ENCODE measurements at regions not wholly inside any gene's neighbourhood (a gene's known extent, or its start where the extent isn't known, plus 50 kb on each side); places are given as distances from the start of the nearest gene placed in this dataset.
"Not testable (repeated sequence)": the region's sequence is repeated elsewhere in the genome, so short reads cannot be mapped to it uniquely, and the experiment has no call there.

DNA sequence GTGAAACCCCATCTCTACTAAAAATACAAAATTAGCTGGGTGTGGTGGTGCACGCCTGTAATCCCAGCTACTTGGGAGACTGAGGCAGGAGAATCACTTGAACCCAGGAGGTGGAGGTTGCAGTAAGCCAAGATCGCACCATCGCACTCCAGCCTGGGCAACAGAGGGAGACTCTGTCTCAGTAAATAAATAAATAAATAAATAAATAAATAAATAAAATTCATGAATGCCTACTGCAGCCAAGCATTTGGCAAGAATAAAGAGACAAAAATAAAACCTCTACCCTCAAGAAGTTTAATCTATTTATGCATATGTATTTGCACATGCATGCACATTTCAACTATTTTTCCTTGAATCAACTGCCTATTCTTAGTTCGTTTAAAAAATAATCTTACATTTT is 144.0 kb upstream of the KRAS start:
- CTCF ChIA-PET = interaction anchor here (1.9 kb wide), 1 partner anchor 153 kb away, joined by 6 read pairs; no protein-coding TSS in a partner anchor

DNA sequence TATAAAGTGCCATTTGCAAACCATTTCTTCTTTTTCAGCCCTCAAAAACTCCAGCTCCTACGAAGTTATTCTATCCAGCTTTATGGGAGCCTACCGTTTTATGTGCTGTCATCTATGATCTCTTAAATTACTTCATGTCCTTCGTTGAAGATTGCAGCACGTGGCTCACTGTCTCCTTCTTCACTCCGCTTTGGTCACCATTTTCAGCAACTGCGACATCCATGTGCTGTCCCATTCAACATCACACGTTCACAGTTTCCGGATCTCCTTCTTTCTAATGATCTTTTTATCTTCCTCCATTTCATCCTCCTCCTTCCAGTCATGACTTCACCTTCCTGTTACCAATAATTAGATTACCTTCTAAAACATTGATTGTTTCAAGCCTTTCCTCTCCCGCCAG is 143.3 kb upstream of the KRAS start:
- ChIA-PET POLR2A (no interaction called here), CTCF (interaction anchor here (1.9 kb wide), 1 partner anchor 153 kb away, joined by 6 read pairs; no protein-coding TSS in a partner anchor)
- 91% methylated on average over 9 of the region's 9 CpGs for WGBS (ENCODE audit: insufficient coverage)
- DNase-seq = no peak
- no peaks in the 10 kb centered on the region for H3K4me1 ChIP-seq (ENCODE audit: control extremely low read depth in 1 of 4, control insufficient read depth in 4 of 4, insufficient read depth in 4 of 4, low read length in 3 of 4)
- no peaks in the 10 kb centered on the region for H3K27me3 ChIP-seq (replicated peaks in 2 of 5; ENCODE audit: control insufficient read depth in 4 of 5, insufficient read depth in 5 of 5, low read length in 4 of 5)
- no peaks in the 10 kb centered on the region for H3K9me3 ChIP-seq (ENCODE audit: control extremely low read depth in 1 of 5, control insufficient read depth in 4 of 5, insufficient read depth in 2 of 5, low read depth in 1 of 5, low read length in 4 of 5)
- no peak overlapping the region for H3K4me3 ChIP-seq (ENCODE audit: control insufficient read depth in 1 of 7, extremely low read depth in 1 of 7, insufficient read depth in 4 of 7, low read depth in 2 of 7, low read length in 6 of 7)
- no peak overlapping the region for H3K27ac ChIP-seq (ENCODE audit: insufficient read depth in 1 of 2, low read depth in 1 of 2, low read length in 2 of 2, poor library complexity in 1 of 2, severe bottlenecking in 2 of 2)
- H3K36me3 ChIP-seq (ENCODE audit: control insufficient read depth in 4 of 4, insufficient read depth in 4 of 4, low read length in 3 of 4) = no peaks in the 10 kb centered on the region

More for the DNA sequence above, 144.0 kb upstream of the KRAS start:
- H3K9me3 ChIP-seq (ENCODE audit: control extremely low read depth in 1 of 5, control insufficient read depth in 4 of 5, insufficient read depth in 2 of 5, low read depth in 1 of 5, low read length in 4 of 5); H3K4me1 ChIP-seq (ENCODE audit: control extremely low read depth in 1 of 4, control insufficient read depth in 4 of 4, insufficient read depth in 4 of 4, low read length in 3 of 4); H3K36me3 ChIP-seq (ENCODE audit: control insufficient read depth in 4 of 4, insufficient read depth in 4 of 4, low read length in 3 of 4); H3K4me3 ChIP-seq (ENCODE audit: control insufficient read depth in 1 of 7, extremely low read depth in 1 of 7, insufficient read depth in 4 of 7, low read depth in 2 of 7, low read length in 6 of 7); H3K27ac ChIP-seq (ENCODE audit: insufficient read depth in 1 of 2, low read depth in 1 of 2, low read length in 2 of 2, poor library complexity in 1 of 2, severe bottlenecking in 2 of 2); POLR2A ChIA-PET; H3K27me3 ChIP-seq (replicated peaks in 2 of 5; ENCODE audit: control insufficient read depth in 4 of 5, insufficient read depth in 5 of 5, low read length in 4 of 5); DNase-seq: not testable (repeated sequence)
- no CpG with 5 or more reads among the region's 4 CpGs for WGBS (ENCODE audit: insufficient coverage)

DNA sequence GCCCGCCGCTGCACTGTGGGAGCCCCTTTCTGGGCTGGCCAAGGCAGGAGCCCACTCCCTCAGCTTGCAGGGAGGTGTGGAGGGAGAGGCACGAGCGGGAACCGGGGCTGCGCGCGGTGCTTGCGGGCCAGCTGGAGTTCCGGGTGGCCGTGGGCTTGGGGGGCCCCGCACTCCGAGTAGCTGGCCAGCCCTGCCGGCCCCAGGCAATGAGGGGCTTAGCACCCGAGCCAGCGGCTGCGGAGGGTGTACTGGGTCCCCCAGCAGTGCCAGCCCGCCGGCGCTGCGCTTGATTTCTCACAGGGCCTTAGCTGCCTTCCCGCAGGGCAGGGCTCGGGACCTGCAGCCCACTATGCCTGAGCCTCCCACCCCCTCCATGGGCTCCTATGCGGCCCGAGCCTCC is 140.6 kb upstream of the KRAS start:
- DNase-seq; H3K9me3 ChIP-seq (ENCODE audit: control extremely low read depth in 1 of 5, control insufficient read depth in 4 of 5, insufficient read depth in 2 of 5, low read depth in 1 of 5, low read length in 4 of 5); H3K27me3 ChIP-seq (replicated peaks in 2 of 5; ENCODE audit: control insufficient read depth in 4 of 5, insufficient read depth in 5 of 5, low read length in 4 of 5); H3K36me3 ChIP-seq (ENCODE audit: control insufficient read depth in 4 of 4, insufficient read depth in 4 of 4, low read length in 3 of 4); H3K27ac ChIP-seq (ENCODE audit: insufficient read depth in 1 of 2, low read depth in 1 of 2, low read length in 2 of 2, poor library complexity in 1 of 2, severe bottlenecking in 2 of 2); H3K4me3 ChIP-seq (ENCODE audit: control insufficient read depth in 1 of 7, extremely low read depth in 1 of 7, insufficient read depth in 4 of 7, low read depth in 2 of 7, low read length in 6 of 7); POLR2A ChIA-PET: not testable (repeated sequence)
- CTCF ChIA-PET = interaction anchor here (1.8 kb wide), 1 partner anchor 45 kb away, joined by 4 read pairs; no protein-coding TSS in a partner anchor
- H3K4me1 ChIP-seq (ENCODE audit: control extremely low read depth in 1 of 4, control insufficient read depth in 4 of 4, insufficient read depth in 4 of 4, low read length in 3 of 4) = peaks cover 4 to 10% (median 9%) of the 10 kb centered on the region in 4 experiments
- 99% methylated on average over 22 of the region's 25 CpGs for WGBS (ENCODE audit: insufficient coverage)

DNA sequence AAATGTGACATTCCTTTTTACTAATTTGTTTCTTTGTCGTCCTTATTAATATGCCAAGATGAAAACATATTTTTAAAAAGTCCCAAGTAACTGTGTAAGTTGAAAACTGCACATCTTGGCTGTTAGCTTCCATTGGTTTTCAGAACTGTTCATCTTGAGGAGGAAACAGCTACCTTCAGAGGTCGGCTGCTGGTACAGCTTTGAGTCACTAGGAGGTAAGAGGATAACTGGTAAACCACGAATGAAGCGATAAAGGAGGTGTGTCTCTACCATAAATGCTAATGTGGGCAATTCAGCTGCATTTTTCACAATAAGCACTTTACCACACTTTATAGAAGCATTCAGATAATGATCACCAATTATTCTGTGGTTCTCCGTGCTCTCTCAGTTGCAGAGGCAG is 137.5 kb upstream of the KRAS start:
- Histone ChIP-seq H3K36me3 (ENCODE audit: control insufficient read depth in 4 of 4, insufficient read depth in 4 of 4, low read length in 3 of 4) (no peaks in the 10 kb centered on the region), H3K27ac (ENCODE audit: insufficient read depth in 1 of 2, low read depth in 1 of 2, low read length in 2 of 2, poor library complexity in 1 of 2, severe bottlenecking in 2 of 2) (no peak overlapping the region), H3K9me3 (ENCODE audit: control extremely low read depth in 1 of 5, control insufficient read depth in 4 of 5, insufficient read depth in 2 of 5, low read depth in 1 of 5, low read length in 4 of 5) (no peaks in the 10 kb centered on the region), H3K4me3 (ENCODE audit: control insufficient read depth in 1 of 7, extremely low read depth in 1 of 7, insufficient read depth in 4 of 7, low read depth in 2 of 7, low read length in 6 of 7) (no peak overlapping the region), H3K27me3 (replicated peaks in 2 of 5; ENCODE audit: control insufficient read depth in 4 of 5, insufficient read depth in 5 of 5, low read length in 4 of 5) (no peaks in the 10 kb centered on the region), H3K4me1 (ENCODE audit: control extremely low read depth in 1 of 4, control insufficient read depth in 4 of 4, insufficient read depth in 4 of 4, low read length in 3 of 4) (peaks cover 4 to 26% (median 22%) of the 10 kb centered on the region in 4 experiments)
- 65% methylated on average over 2 of the region's 5 CpGs for WGBS (ENCODE audit: insufficient coverage)
- POLR2A ChIA-PET = interaction anchor here (1.0 kb wide), 1 partner anchor 111 kb away, joined by 4 read pairs; no protein-coding TSS in a partner anchor
- DNase-seq = peak; percentile 25 to 72 (median 66)
- CTCF ChIA-PET = interaction anchor here (0.9 to 2.1 kb wide), 9 partner anchors 9 to 234 kb away, joined by 3 to 7 read pairs (median 3); no protein-coding TSS in a partner anchor

DNA sequence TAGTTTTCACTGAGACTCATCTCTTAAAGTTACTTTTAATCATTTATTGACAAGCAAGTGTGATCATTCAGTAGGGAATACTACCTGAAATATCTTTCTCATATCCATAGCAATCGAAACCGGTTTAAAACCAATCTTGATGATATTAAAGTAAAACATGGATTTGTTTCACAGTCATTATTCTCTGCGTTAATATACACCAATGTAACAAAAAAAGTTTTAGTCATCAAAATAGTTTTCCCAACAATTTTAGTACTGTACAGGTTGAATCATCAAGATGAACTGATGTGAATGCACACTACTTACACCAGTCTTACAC is 137.0 kb upstream of the KRAS start:
- POLR2A ChIA-PET = interaction anchor here (1.0 to 1.1 kb wide), 3 partner anchors 111 to 147 kb away, joined by 4 to 6 read pairs (median 6); partner anchors contain the start of gene KRAS
- CTCF ChIA-PET = interaction anchor here (0.6 to 2.1 kb wide), 13 partner anchors 9 to 234 kb away, joined by 3 to 7 read pairs (median 3); no protein-coding TSS in a partner anchor
- WGBS (ENCODE audit: insufficient coverage) = no CpG with 5 or more reads among the region's 3 CpGs
- Histone ChIP-seq H3K4me1 (ENCODE audit: control extremely low read depth in 1 of 4, control insufficient read depth in 4 of 4, insufficient read depth in 4 of 4, low read length in 3 of 4) (peaks cover 4 to 26% (median 22%) of the 10 kb centered on the region in 4 experiments), H3K36me3 (ENCODE audit: control insufficient read depth in 4 of 4, insufficient read depth in 4 of 4, low read length in 3 of 4) (no peaks in the 10 kb centered on the region), H3K27me3 (replicated peaks in 2 of 5; ENCODE audit: control insufficient read depth in 4 of 5, insufficient read depth in 5 of 5, low read length in 4 of 5) (no peaks in the 10 kb centered on the region), H3K9me3 (ENCODE audit: control extremely low read depth in 1 of 5, control insufficient read depth in 4 of 5, insufficient read depth in 2 of 5, low read depth in 1 of 5, low read length in 4 of 5) (no peaks in the 10 kb centered on the region), H3K4me3 (ENCODE audit: control insufficient read depth in 1 of 7, extremely low read depth in 1 of 7, insufficient read depth in 4 of 7, low read depth in 2 of 7, low read length in 6 of 7) (peak overlapping the region in 1 of 7 experiments; percentile 80), H3K27ac (ENCODE audit: insufficient read depth in 1 of 2, low read depth in 1 of 2, low read length in 2 of 2, poor library complexity in 1 of 2, severe bottlenecking in 2 of 2) (no peak overlapping the region)
- no peak for DNase-seq

DNA sequence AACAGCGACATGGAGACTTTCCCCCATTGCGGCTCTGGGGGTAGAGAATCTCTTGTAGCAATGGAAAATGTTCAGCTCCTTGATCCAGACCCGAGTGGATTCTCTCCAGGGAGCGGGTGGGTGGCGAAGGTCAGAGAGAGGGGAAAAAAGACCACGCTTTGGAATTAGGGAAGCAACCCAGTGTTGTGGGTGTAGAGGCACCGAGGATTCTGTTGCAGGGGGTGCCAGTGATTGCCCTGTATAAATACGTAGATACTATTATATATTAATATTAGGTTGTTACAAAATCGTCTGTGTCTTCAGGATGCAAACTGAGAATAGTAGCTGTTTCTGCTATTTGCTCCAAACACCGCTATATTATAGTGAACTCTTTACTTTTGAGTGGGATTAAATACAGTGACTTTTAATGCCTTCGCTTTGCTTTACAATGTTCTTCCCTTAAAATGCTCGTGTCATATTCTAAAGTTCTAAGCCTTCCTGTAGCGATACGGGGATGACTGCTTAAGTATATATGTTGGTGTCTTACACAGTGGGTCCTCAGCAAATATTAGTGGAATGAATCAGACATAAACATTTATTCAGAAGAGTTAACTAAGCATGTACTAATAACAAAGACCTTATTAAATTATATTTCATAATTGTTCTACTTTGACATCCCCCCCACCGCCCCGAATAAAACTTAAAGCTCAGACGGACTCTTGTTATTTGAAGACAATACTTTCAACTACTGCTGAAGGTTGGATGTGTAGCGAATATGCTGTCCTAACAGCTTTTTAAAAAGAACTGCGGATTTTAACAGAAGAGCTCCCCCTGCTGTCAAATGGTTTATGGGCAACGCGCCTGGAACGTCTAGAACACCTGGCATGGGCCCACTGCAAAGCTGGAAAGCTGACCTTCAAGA is 136.4 kb upstream of the KRAS start:
- 2% methylated on average over 7 of the region's 22 CpGs for WGBS (ENCODE audit: insufficient coverage)
- POLR2A ChIA-PET = interaction anchor here (1.0 to 1.1 kb wide), 3 partner anchors 110 to 146 kb away, joined by 4 to 6 read pairs (median 6); partner anchors contain the start of gene KRAS
- DNase-seq = peak; percentile 86 to 93 (median 88)

DNA sequence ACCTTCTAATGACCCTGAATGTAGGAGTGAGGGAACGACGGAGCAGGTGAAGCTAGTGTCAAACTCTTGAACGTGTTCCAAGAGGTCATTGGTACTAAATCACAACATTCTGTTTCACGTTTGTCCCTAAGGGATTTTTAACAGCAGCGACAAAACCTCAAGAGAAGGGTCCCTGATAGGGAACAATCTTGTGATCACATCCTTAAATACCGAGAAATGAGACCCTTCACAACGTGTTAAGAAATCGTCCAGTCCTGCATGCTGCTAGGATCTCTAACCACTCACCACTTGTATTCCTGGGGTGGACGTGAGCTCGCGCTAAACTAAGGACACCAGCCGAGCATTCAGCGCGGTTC is 134.1 kb upstream of the KRAS start:
- H3K9me3 ChIP-seq (ENCODE audit: control extremely low read depth in 1 of 5, control insufficient read depth in 4 of 5, insufficient read depth in 2 of 5, low read depth in 1 of 5, low read length in 4 of 5) = no peaks in the 10 kb centered on the region
- ChIA-PET POLR2A (interaction anchor here (0.5 to 0.8 kb wide), 5 partner anchors 60 to 1152 kb away, joined by 3 to 4 read pairs (median 3); a partner anchor contains a TSS), CTCF (interaction anchor here (0.7 to 1.5 kb wide), 3 partner anchors 15 to 108 kb away, joined by 3 to 6 read pairs (median 4); no protein-coding TSS in a partner anchor)
- H3K4me3 ChIP-seq (ENCODE audit: control insufficient read depth in 1 of 7, extremely low read depth in 1 of 7, insufficient read depth in 4 of 7, low read depth in 2 of 7, low read length in 6 of 7) = peak overlapping the region in 6 of 7 experiments; percentile 67 to 89 (median 76)
- DNase-seq = no peak
- H3K4me1 ChIP-seq (ENCODE audit: control extremely low read depth in 1 of 4, control insufficient read depth in 4 of 4, insufficient read depth in 4 of 4, low read length in 3 of 4) = peaks cover 4 to 30% (median 24%) of the 10 kb centered on the region in 4 experiments
- H3K36me3 ChIP-seq (ENCODE audit: control insufficient read depth in 4 of 4, insufficient read depth in 4 of 4, low read length in 3 of 4) = no peaks in the 10 kb centered on the region
- H3K27ac ChIP-seq (ENCODE audit: insufficient read depth in 1 of 2, low read depth in 1 of 2, low read length in 2 of 2, poor library complexity in 1 of 2, severe bottlenecking in 2 of 2) = peak overlapping the region; percentile 98 to 99
- WGBS (ENCODE audit: insufficient coverage) = 46% methylated on average over 12 of the region's 14 CpGs
- H3K27me3 ChIP-seq (replicated peaks in 2 of 5; ENCODE audit: control insufficient read depth in 4 of 5, insufficient read depth in 5 of 5, low read length in 4 of 5) = no peaks in the 10 kb centered on the region

More for the DNA sequence above, 136.4 kb upstream of the KRAS start:
- Histone ChIP-seq H3K36me3 (ENCODE audit: control insufficient read depth in 4 of 4, insufficient read depth in 4 of 4, low read length in 3 of 4) (no peaks in the 10 kb centered on the region), H3K27me3 (replicated peaks in 2 of 5; ENCODE audit: control insufficient read depth in 4 of 5, insufficient read depth in 5 of 5, low read length in 4 of 5) (no peaks in the 10 kb centered on the region), H3K9me3 (ENCODE audit: control extremely low read depth in 1 of 5, control insufficient read depth in 4 of 5, insufficient read depth in 2 of 5, low read depth in 1 of 5, low read length in 4 of 5) (no peaks in the 10 kb centered on the region), H3K27ac (ENCODE audit: insufficient read depth in 1 of 2, low read depth in 1 of 2, low read length in 2 of 2, poor library complexity in 1 of 2, severe bottlenecking in 2 of 2) (peak overlapping the region; percentile 98 to 99), H3K4me3 (ENCODE audit: control insufficient read depth in 1 of 7, extremely low read depth in 1 of 7, insufficient read depth in 4 of 7, low read depth in 2 of 7, low read length in 6 of 7) (peak overlapping the region; percentile 47 to 89 (median 80)), H3K4me1 (ENCODE audit: control extremely low read depth in 1 of 4, control insufficient read depth in 4 of 4, insufficient read depth in 4 of 4, low read length in 3 of 4) (peaks cover 4 to 27% (median 22%) of the 10 kb centered on the region in 4 experiments)
- CTCF ChIA-PET = interaction anchor here (0.6 to 2.1 kb wide), 13 partner anchors 10 to 233 kb away, joined by 3 to 7 read pairs (median 3); no protein-coding TSS in a partner anchor

All from common myeloid progenitor, CD34-positive (primary cell).